Astrocyte (in vitro differentiated cells and primary cell): ENCODE measurements at regions not wholly inside any gene's neighbourhood (a gene's known extent, or its start where the extent isn't known, plus 50 kb on each side); places are given as distances from the start of the nearest gene placed in this dataset.

Experiments
- CTCF ChIP-seq: IDR thresholded peaks from 2 replicates; pipeline ENCODE4 v1.5.1; 2011; ENCODE audit warnings: low read depth, mild to moderate bottlenecking, inconsistent platforms, low read length, moderate library complexity; ENCODE audit not compliant: insufficient read depth
- EZH2 ChIP-seq: IDR thresholded peaks from 2 replicates; pipeline ENCODE4 v1.6.1; 2012; ENCODE audit warnings: mild to moderate bottlenecking, low read length, inconsistent platforms; ENCODE audit not compliant: insufficient read depth

- TF ChIP-seq CTCF (no peak), EZH2 (no peak)
Observed at GRCh38 chr2:2738276-2738675, 407.2 kb upstream of the MYT1L start.
